Endothelial cell (in vitro differentiated cells): ENCODE measurements at regions not wholly inside any gene's neighbourhood (a gene's known extent, or its start where the extent isn't known, plus 50 kb on each side); places are given as distances from the start of the nearest gene placed in this dataset.

ENCODE experiments used
- DNase-seq: peaks from one replicate; pipeline ENCODE4 v3.0.0; 2021; ENCODE audit warnings: low spot score
- H3K27ac Mint-ChIP-seq: one replicate; pipeline ENCODE4 v1.8.0; 2021; ENCODE audit warnings: mixed read lengths, inconsistent platforms; ENCODE audit not compliant: unreplicated experiment
- H3K27me3 Mint-ChIP-seq: one replicate; pipeline ENCODE4 v1.8.0; 2021; ENCODE audit warnings: mild to moderate bottlenecking, moderate library complexity, mixed read lengths, inconsistent platforms; ENCODE audit not compliant: unreplicated experiment
- H3K36me3 Mint-ChIP-seq: one replicate; pipeline ENCODE4 v1.8.0; 2021; ENCODE audit warnings: mild to moderate bottlenecking, low read depth, mixed read lengths, inconsistent platforms; ENCODE audit not compliant: unreplicated experiment
- H3K4me1 Mint-ChIP-seq: one replicate; pipeline ENCODE4 v1.8.0; 2021; ENCODE audit warnings: mild to moderate bottlenecking, mixed read lengths, inconsistent platforms; ENCODE audit not compliant: unreplicated experiment
- H3K4me3 Mint-ChIP-seq: one replicate; pipeline ENCODE4 v1.8.0; 2021; ENCODE audit warnings: mild to moderate bottlenecking, mixed read lengths, inconsistent platforms; ENCODE audit not compliant: unreplicated experiment
- H3K9me3 Mint-ChIP-seq: one replicate; pipeline ENCODE4 v1.8.0; 2021; ENCODE audit warnings: mixed read lengths, inconsistent platforms; ENCODE audit not compliant: unreplicated experiment
- CTCF ChIP-seq: fragments of 200-600 bp; sonication (generic); IDR thresholded peaks from one replicate; pipeline ENCODE4 v1.5.0; 2021; ENCODE audit warnings: antibody characterized with exemption; ENCODE audit not compliant: unreplicated experiment

DNA sequence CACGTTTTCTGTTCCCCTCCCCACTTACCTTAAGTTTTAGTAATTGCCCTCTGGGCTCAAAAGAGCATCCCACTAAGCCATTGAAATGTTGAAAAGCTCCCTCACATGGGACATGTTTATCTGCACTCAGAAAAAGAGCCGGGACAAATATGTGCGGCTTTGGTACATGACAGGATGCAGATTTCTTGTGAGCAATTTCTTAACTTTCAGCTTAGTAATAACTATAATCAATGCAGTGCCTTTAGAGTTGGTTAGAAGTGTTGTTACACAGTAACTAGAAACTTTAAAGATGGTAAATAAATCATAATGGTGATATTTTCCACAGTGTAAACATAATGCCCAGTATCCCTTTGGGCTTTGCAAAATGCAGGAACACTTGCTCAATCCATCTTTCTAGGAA, 89.2 kb downstream of the ZNF365 start:
- Mint-ChIP-seq H3K27ac (no peak overlapping the region), H3K36me3 (no peaks in the 10 kb centered on the region), H3K4me1 (no peaks in the 10 kb centered on the region), H3K9me3 (no peaks in the 10 kb centered on the region), H3K27me3 (peaks cover 2% of the 10 kb centered on the region), H3K4me3 (no peak overlapping the region)
- TF ChIP-seq CTCF: no peak
- no peak for DNase-seq

GRCh38 chr10:62464308-62464707, 90.1 kb downstream of the ZNF365 start:
- H3K27ac Mint-ChIP-seq: no peak overlapping the region
- TF ChIP-seq CTCF: no peak
- DNase-seq: no peak
- H3K4me3 Mint-ChIP-seq: no peak overlapping the region
- H3K9me3 Mint-ChIP-seq: no peaks in the 10 kb centered on the region
- H3K36me3 Mint-ChIP-seq: no peaks in the 10 kb centered on the region
- no peaks in the 10 kb centered on the region for H3K4me1 Mint-ChIP-seq
- peaks cover 2% of the 10 kb centered on the region for H3K27me3 Mint-ChIP-seq

DNA sequence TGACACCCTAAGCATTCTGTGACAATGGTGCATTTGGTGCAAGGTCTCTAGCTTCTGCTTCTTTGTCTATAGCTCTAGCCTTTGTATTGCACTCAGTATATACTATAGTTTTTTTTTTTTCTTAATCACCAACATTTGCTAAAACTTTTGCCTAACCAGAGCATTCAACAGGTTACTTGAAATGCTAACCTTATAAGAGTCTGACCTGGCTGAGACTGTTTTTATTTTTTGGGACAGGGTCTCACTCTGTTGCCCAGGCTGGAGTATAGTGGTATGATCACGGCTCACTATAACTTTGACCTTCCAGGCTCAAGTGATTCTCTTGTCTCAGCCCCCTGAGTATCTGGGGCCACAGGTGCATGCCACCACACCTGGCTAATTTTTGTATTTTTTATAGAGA, 92.4 kb downstream of the ZNF365 start:
- Mint-ChIP-seq H3K36me3 (no peaks in the 10 kb centered on the region), H3K27me3 (peaks cover 2% of the 10 kb centered on the region), H3K4me1 (no peaks in the 10 kb centered on the region), H3K4me3 (no peak overlapping the region), H3K27ac (no peak overlapping the region), H3K9me3 (no peaks in the 10 kb centered on the region)
- DNase-seq: no peak
- no peak for TF ChIP-seq CTCF

- H3K36me3 Mint-ChIP-seq: no peaks in the 10 kb centered on the region
- no peak for TF ChIP-seq CTCF
- H3K27me3 Mint-ChIP-seq: peaks cover 2% of the 10 kb centered on the region
- no peak overlapping the region for H3K4me3 Mint-ChIP-seq
- H3K9me3 Mint-ChIP-seq: no peaks in the 10 kb centered on the region
- H3K27ac Mint-ChIP-seq: no peak overlapping the region
- no peaks in the 10 kb centered on the region for H3K4me1 Mint-ChIP-seq
- no peak for DNase-seq
Measured at GRCh38 chr10:62467527-62467926, 93.4 kb downstream of the ZNF365 start.

GRCh38 chr10:62471711-62472110, 97.5 kb downstream of the ZNF365 start:
- Mint-ChIP-seq H3K9me3 (no peaks in the 10 kb centered on the region), H3K27me3 (no peaks in the 10 kb centered on the region), H3K4me3 (no peak overlapping the region), H3K27ac (no peak overlapping the region), H3K4me1 (no peaks in the 10 kb centered on the region), H3K36me3 (no peaks in the 10 kb centered on the region)
- DNase-seq: no peak
- TF ChIP-seq CTCF: no peak
